ENCODE measurements at regions not wholly inside any gene's neighbourhood (a gene's known extent, or its start where the extent isn't known, plus 50 kb on each side); places are given as distances from the start of the nearest gene placed in this dataset.

- ChIA-PET SMC1A (ENCODE audit: uncharacterized antibody, unreplicated experiment) (no interaction called here), RAD21 (ENCODE audit: unreplicated experiment) (no interaction called here), POLR2A (no interaction called here), CTCF (interaction anchor here (0.6 to 0.8 kb wide), 2 partner anchors 12 to 147 kb away, joined by 3 read pairs; no protein-coding TSS in a partner anchor)
- no peaks in the 10 kb centered on the region for H3K79me2 ChIP-seq (ENCODE audit: control insufficient read depth, insufficient read depth, low read length)
- H2AFZ ChIP-seq (ENCODE audit: control insufficient read depth, low read depth, low read length), result no peak overlapping the region
- peaks cover 5% of the 10 kb centered on the region; the same call in 2 of the 3 replicates for H3K9me3 ChIP-seq (replicated peaks; ENCODE audit: control insufficient read depth, insufficient read depth, low read length)
- BruUV-seq (replicated peaks), result no TSS peak
- H3K4me3 ChIP-seq, result no peak overlapping the region
- no peaks in the 10 kb centered on the region for H3K4me1 ChIP-seq (ENCODE audit: control insufficient read depth, insufficient read depth, low read length)
- H3K9ac ChIP-seq (ENCODE audit: control insufficient read depth, insufficient read depth, low read length), result no peak overlapping the region
- no peaks in the 10 kb centered on the region for H3K36me3 ChIP-seq (ENCODE audit: control insufficient read depth in 2 of 2, insufficient read depth in 2 of 2, low read length in 1 of 2)
- no peak overlapping the region for H3K27ac ChIP-seq (ENCODE audit: control insufficient read depth, insufficient read depth)
- intact Hi-C loops (cut with micrococcal nuclease; ENCODE audit: unreplicated experiment), result no loop called here
- DNase-seq (ENCODE audit: low read depth, low spot score) (no peak), ATAC-seq (no peak), FAIRE-seq (no peak)
- no peak overlapping the region for H3K4me2 ChIP-seq (ENCODE audit: control insufficient read depth, insufficient read depth)
- no peaks in the 10 kb centered on the region for H3K27me3 ChIP-seq (replicated peaks in 1 of 2; ENCODE audit: control insufficient read depth in 2 of 2, insufficient read depth in 2 of 2, low read length in 1 of 2)
- H4K20me1 ChIP-seq (ENCODE audit: control insufficient read depth, insufficient read depth), result no peaks in the 10 kb centered on the region
- in situ Hi-C loops (cut with MboI), result no loop called here
- TF ChIP-seq SPI1 (IDR thresholded peaks at IDR 0.05; ENCODE audit: borderline replicate concordance, insufficient read depth, low read depth, low read length), result no peak
- no peak for TF ChIP-seq ESRRA (IDR thresholded peaks at IDR 0.05; ENCODE audit: low read length)
- TF ChIP-seq POLR2AphosphoS5 (IDR thresholded peaks at IDR 0.05; ENCODE audit: low read length), result no peak
- no peak for TF ChIP-seq NBN (IDR thresholded peaks at IDR 0.05)
- TF ChIP-seq ZNF687 (IDR thresholded peaks at IDR 0.05), result no peak
- TF ChIP-seq RAD21 (IDR thresholded peaks at IDR 0.05; ENCODE audit: insufficient read depth, low read depth, low read length), result no peak
- TF ChIP-seq RELB (IDR thresholded peaks at IDR 0.05; ENCODE audit: low read depth), result no peak
- no peak for TF ChIP-seq POU2F2 (IDR thresholded peaks at IDR 0.05; ENCODE audit: borderline replicate concordance, low read depth, low read length)
- no peak for TF ChIP-seq PBX3 (IDR thresholded peaks at IDR 0.05; ENCODE audit: insufficient replicate concordance, low read depth, low read length)
- TF ChIP-seq E4F1 (IDR thresholded peaks at IDR 0.05; ENCODE audit: borderline replicate concordance, partially characterized antibody), result no peak
Measured at GRCh38 chr20:1824181-1824580, 71.0 kb upstream of the SIRPA start.

Data from GM12878 (cell line).